ENCODE measurements at regions not wholly inside any gene's neighbourhood (a gene's known extent, or its start where the extent isn't known, plus 50 kb on each side); places are given as distances from the start of the nearest gene placed in this dataset.

- TF ChIP-seq POLR2AphosphoS5 (IDR thresholded peaks at IDR 0.05) (no peak), CTCF (IDR thresholded peaks at IDR 0.05) (no peak), POLR2A (IDR thresholded peaks at IDR 0.05; ENCODE audit: low read depth) (no peak), EP300 (IDR thresholded peaks at IDR 0.05) (no peak)
- Histone ChIP-seq H3K9me3 (no peaks in the 10 kb centered on the region), H3K4me1 (peaks cover 0 to 5% (median 0%) of the 10 kb centered on the region in 4 donors), H3K36me3 (no peaks in the 10 kb centered on the region), H3K27ac (replicated peaks in 1 of 4) (no peak overlapping the region), H3K4me3 (no peak overlapping the region), H3K27me3 (no peaks in the 10 kb centered on the region)
- no peak for DNase-seq (ENCODE audit: extremely low spot score)
- intact Hi-C loops (cut with DNase I) = no loop called here
- WGBS = 71% methylated on average over 3 of the region's 3 CpGs
Observed at GRCh38 chr9:107591781-107592180, 102.2 kb upstream of the KLF4 start.

- Histone ChIP-seq H3K4me3 (no peak overlapping the region), H3K27ac (replicated peaks in 1 of 4) (peak overlapping the region in 1 of 4 donors; percentile 72), H3K9me3 (no peaks in the 10 kb centered on the region), H3K4me1 (peaks cover 0 to 5% (median 2%) of the 10 kb centered on the region in 4 donors), H3K27me3 (no peaks in the 10 kb centered on the region), H3K36me3 (no peaks in the 10 kb centered on the region)
- TF ChIP-seq CTCF (IDR thresholded peaks at IDR 0.05) (no peak), EP300 (IDR thresholded peaks at IDR 0.05) (no peak), POLR2A (IDR thresholded peaks at IDR 0.05; ENCODE audit: low read depth) (no peak), POLR2AphosphoS5 (IDR thresholded peaks at IDR 0.05) (no peak)
- WGBS = 96% methylated on average over 2 of the region's 6 CpGs
- intact Hi-C loops (cut with DNase I) = no loop called here
- no peak for DNase-seq (ENCODE audit: extremely low spot score)
Observed at GRCh38 chr9:107588393-107588792, 98.8 kb upstream of the KLF4 start.

GRCh38 chr9:107587191-107587963, 97.8 kb upstream of the KLF4 start:
- TF ChIP-seq POLR2A (IDR thresholded peaks at IDR 0.05; ENCODE audit: low read depth) (no peak), POLR2AphosphoS5 (IDR thresholded peaks at IDR 0.05) (peak; percentile 48 to 66)
- WGBS = 57% methylated on average over 26 of the region's 26 CpGs
- Histone ChIP-seq H3K9me3 (no peaks in the 10 kb centered on the region), H3K36me3 (no peaks in the 10 kb centered on the region), H3K27ac (replicated peaks in 1 of 4) (peak overlapping the region; percentile 37 to 72 (median 54)), H3K4me3 (peak overlapping the region in 3 of 4 donors; percentile 2 to 14 (median 5)), H3K27me3 (no peaks in the 10 kb centered on the region), H3K4me1 (peaks cover 0 to 5% (median 2%) of the 10 kb centered on the region in 4 donors)
- no peak for DNase-seq (ENCODE audit: extremely low spot score)
- intact Hi-C loops (cut with DNase I) = no loop called here

- H3K9me3 ChIP-seq = no peaks in the 10 kb centered on the region
- no peaks in the 10 kb centered on the region for H3K36me3 ChIP-seq
- DNase-seq (ENCODE audit: extremely low spot score) = no peak
- no peaks in the 10 kb centered on the region for H3K27me3 ChIP-seq
- H3K4me1 ChIP-seq = peaks cover 0 to 5% (median 2%) of the 10 kb centered on the region in 4 donors
- no peak overlapping the region for H3K27ac ChIP-seq (replicated peaks in 1 of 4)
- H3K4me3 ChIP-seq = no peak overlapping the region
- intact Hi-C loops (cut with DNase I) = no loop called here
- no peak for TF ChIP-seq CTCF (IDR thresholded peaks at IDR 0.05)
- no peak for TF ChIP-seq POLR2AphosphoS5 (IDR thresholded peaks at IDR 0.05)
- TF ChIP-seq EP300 (IDR thresholded peaks at IDR 0.05) = no peak
- no peak for TF ChIP-seq POLR2A (IDR thresholded peaks at IDR 0.05; ENCODE audit: low read depth)
- WGBS = 100% methylated on average over 2 of the region's 3 CpGs
Observed at GRCh38 chr9:107586493-107586892, 96.9 kb upstream of the KLF4 start.

GRCh38 chr9:107585465-107585864, 95.9 kb upstream of the KLF4 start:
- H3K36me3 ChIP-seq = no peaks in the 10 kb centered on the region
- DNase-seq (ENCODE audit: extremely low spot score) = no peak

More at GRCh38 chr9:107585465-107585864, 95.9 kb upstream of the KLF4 start:
- Histone ChIP-seq H3K27me3 (no peaks in the 10 kb centered on the region), H3K9me3 (no peaks in the 10 kb centered on the region), H3K4me3 (no peak overlapping the region), H3K27ac (replicated peaks in 1 of 4) (no peak overlapping the region), H3K4me1 (peaks cover 0 to 5% (median 2%) of the 10 kb centered on the region in 4 donors)
- 83% methylated on average over 3 of the region's 3 CpGs for WGBS
- TF ChIP-seq POLR2AphosphoS5 (IDR thresholded peaks at IDR 0.05) (no peak), EP300 (IDR thresholded peaks at IDR 0.05) (no peak), CTCF (IDR thresholded peaks at IDR 0.05) (no peak)
- intact Hi-C loops (cut with DNase I) = no loop called here
